Muscle of back (tissue), 3 donors: ENCODE measurements at regions not wholly inside any gene's neighbourhood (a gene's known extent, or its start where the extent isn't known, plus 50 kb on each side); places are given as distances from the start of the nearest gene placed in this dataset.

ENCODE experiments used
- DNase-seq, 3 donors: peaks; one replicate each; pipeline versions ENCODE4 v3.0.0 to v3.0.0-alpha.2; 2013

DNA sequence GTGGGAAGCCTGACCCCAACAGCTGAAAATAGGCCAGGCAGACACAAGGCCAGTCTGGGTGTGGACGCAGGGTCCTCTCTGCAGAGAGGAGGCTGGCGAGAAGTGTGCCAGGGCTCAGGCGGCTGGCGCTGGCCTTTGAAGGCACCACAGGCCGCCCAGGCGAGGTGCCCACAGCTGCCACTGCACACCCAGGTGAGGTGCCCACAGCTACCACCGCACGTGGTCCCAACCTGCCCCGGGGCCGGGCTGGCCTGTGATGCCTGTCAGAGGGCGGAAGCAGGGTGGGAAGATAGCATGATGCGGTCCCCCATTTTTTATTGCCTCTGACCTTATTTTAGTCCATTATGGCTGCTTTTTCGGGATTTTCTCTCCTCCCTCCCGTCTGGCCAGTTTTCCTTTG lies 1303.9 kb downstream of the BRD1 start:
- no peak for DNase-seq

DNA sequence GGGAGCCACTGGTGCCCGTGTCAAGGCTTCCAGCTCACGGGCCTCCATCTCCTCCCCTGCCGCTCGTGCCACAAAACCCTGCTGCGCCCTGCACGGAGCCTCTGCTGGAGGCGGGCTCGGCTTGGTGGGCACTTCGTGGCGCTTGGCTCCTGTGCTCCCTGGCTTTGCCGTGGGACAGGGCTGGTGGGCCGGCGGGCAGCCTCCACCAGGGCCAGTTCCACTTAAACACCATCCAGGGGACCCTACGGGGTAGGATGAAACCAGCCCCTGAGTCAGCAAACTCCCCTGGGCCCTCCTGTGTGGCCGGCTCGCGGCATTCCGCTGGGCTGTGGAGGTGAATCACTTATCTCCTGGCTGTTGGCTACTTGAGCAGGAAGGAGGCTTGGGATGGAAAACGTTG lies 1304.6 kb downstream of the BRD1 start:
- no peak for DNase-seq

DNA sequence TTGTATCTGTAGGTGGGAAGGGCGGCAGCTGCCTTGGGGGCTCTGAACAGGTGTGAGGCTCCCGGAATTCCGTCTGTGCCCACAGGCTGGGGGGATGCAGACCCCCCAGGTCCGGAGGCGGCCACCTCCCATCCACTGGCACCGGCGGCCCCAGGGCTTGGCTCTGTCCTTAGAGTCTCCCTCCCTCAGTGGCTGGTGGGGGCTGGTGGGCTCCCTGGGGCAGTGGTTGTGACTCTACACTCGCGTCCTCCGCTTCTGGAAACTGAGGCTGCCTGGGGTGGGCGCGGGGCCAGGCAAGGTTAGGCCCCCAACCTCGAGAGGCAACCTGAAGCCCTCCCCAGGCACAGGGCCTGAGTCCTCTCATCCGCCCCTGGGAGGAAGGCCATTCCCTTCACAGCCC lies 1305.4 kb downstream of the BRD1 start:
- DNase-seq = no peak

DNA sequence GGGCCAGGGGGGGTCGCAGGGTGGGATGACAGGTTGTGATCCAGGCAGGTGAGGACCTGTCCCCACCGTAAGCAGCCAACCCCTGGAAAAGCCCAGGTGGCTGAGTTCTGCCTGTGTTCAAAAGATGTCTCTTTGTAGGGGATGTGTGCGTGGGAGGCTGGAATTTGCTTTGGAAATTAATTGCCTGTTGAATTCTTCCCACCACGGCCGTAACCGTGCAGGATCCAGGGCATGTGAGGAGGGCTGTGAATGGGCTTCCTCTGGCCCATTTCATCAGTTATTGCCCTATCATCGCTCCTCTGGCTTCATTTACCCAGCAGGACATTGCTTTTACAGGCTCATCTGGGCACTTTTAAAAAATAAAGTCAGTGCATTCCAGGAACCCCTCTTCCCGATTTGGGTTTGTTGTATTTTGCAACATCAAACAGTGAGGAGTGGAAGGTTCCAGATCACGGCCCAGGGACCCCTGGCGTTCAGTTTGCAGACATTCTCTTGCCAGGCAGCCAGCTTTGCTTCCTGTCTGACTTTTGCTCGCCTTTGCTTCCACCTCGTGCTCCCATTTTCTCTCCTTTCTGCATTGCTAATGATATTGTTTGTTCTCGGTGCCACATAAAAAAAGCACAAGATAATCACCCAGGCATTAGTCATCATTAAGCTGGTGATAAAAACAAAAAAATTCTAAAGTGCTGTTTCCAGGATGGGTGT lies 1306.6 kb downstream of the BRD1 start:
- DNase-seq = no peak

DNA sequence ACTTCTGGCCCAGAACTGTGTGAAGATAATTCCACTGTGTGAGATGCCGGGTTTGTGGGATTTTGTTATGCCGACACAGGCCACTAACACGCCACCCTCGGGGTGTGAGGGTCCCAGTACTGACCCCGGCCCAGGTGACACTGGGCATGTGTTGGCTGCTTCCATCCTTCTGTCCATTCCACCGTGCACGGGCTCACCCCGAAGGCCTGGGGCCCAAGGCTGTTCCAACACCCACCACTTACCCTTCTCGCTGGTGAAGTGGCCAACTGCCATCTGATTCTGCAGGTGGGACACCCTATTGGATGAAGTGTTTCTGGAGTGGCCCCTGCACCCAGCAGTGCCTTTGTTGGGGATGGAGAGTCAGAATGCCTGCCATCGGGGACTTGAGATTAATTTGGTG lies 1307.5 kb downstream of the BRD1 start:
- DNase-seq = no peak

DNA sequence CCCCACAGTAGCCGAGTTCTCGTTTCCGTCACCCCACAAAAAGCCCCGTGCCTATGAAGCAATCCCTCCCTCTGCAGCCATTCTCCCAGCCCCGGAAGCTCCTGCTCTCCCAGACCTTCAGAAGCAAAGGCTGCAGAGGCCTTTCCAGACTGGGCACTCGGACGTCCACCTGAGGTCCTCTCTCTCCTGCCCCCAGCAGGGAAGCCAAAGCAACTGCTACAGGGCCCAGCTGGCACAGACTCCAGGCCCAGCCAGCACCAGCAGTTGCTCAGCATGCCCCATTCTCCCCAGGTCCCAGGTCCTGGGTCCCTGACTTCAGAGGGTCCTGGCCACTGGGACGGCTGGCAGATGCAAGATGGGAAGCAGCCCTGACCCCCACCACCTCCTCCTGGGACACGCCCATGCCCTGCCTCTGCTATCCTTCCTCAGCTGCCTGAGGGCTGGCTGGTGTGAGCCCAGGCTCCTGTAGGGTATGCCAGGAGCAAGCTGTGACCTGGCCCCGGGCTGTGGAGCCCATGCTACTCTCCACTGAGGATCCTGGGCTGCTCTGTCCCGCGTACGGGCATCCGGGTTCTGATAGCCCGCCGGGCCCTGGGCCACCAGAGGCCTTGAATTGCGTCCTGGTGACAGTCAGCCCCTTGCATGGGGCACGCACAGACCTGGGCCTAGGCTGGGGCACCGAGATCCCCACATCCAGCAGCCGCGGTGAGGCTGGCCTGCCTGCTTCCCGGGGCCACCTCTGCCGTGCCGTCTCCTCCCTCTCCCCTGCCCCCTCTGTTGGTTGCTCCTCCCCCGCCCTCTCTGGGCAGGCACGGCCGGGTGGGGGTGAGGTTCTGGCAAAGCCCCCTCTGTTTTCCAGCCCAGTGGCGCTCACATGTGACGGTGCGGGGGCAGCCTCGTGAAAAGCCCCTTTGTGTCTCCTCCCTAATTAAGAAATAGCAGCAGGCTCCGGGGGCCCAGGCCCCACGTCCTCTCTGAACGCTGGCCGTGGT lies 1310.3 kb downstream of the BRD1 start:
- no peak for DNase-seq

DNA sequence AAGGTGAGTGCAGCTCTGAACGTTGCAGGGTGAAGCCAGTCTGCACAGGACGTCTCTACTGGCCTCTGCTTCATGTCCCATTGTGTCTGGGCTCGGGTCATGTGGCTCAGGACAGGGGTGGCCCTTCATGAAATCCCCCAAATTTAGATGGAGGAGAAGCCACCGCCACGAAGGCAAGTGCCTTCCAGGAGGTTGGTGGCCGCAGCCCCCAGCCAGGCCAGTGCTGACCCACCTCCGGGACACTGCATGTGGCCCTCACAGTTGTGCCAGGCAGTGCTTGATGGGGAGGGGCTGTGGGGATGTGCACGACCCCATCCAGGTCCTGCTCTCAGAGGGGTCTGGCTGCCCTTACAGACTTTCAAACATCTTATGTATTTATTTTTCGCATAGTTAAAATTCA lies 1311.1 kb downstream of the BRD1 start:
- no peak for DNase-seq

DNA sequence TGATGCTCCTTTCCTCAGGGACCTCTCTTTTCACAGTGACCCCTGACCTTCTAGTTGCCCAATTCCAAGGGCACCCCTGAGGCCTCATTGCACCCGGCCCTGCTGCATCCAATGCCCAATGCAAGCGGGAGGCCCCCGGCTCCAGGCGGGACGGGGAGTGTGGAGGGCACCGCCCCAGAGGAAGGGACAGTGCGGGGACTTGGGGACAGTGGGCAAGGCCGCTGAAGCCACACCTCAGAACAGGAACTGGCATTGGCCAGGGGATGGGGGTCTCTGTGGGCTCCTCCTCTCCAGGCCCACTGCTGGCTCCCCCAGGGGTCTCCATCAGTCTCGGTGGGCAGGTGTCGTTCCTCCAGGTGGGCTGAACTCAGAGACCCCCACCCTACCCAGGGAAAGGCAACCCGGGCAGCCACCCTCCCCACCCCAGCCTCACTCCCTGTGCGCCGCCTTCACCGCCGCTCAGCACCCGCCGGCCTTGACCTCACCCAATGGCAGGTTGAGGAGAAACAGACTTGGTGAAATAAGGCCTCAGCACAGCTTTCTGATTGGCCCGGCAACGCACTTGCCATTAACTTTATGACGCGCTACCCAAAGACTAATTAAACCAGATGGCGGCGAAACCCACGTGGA lies 1312.0 kb downstream of the BRD1 start:
- no peak for DNase-seq

DNA sequence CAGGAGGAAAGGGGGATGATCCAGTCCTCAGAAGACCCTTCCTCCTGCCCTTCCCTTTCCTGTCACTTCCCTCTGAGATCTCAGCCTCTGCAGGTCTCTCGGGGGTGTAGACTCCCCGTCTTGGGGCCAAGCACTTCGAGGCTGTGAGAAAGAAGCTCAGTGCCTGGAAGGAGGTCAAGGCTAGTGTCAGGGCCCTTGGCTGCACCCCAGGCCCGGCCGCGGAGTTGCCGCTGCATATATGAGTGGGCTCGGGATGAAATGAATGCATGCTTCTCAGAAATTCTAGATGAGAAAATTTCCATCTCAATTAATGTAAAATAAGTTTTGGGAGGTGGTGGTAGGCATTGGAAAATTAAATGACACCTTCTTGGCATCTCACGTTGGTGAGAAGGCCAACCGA lies 1313.7 kb downstream of the BRD1 start:
- no peak for DNase-seq

DNA sequence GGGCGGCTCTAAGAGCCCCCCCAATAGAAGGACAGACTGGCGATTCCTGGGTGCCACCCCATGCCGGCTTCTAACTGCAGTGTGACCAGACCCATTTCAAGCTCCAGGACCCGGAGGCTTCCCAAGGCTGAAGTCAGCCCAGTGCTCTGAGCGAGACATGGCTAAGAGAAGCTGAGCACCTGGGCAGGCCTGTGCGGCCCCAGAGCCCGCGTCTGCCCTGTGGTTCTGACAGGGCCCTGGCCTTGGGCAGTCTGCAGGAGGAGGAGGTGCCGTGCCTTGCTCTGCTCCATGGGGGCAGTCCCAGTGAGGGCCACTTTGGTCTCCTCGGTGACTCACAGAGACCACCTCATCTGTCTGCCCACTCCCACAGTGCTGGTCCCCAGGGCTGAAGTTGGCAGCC lies 1314.2 kb downstream of the BRD1 start:
- no peak for DNase-seq

DNA sequence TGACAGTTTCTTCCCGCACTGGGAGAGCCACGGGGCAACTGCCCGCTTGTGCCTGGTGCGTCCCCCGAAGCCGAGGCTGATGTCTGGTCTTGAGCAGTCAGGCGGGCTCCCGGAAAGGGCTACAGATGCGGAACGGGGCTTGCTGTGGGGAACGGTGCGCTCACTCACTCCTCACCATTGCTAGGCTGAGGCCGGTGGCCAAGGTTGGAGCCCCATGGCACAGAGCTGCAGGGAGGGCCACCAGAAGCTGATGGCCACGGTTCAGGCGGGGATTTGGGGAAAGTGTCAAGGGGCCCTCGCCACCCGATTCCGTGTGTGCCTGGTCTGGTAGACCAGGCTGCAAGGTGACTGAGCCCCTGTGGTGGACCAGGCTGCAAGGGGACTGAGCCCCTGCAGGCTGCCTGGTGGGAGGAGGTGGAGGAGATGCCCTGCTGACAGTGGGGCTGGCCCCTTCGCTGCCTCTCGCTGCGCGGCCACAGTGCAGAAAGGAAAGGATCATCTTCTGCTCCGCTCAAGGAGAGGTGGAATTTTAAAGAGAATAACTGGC lies 1315.8 kb downstream of the BRD1 start:
- no peak for DNase-seq

DNA sequence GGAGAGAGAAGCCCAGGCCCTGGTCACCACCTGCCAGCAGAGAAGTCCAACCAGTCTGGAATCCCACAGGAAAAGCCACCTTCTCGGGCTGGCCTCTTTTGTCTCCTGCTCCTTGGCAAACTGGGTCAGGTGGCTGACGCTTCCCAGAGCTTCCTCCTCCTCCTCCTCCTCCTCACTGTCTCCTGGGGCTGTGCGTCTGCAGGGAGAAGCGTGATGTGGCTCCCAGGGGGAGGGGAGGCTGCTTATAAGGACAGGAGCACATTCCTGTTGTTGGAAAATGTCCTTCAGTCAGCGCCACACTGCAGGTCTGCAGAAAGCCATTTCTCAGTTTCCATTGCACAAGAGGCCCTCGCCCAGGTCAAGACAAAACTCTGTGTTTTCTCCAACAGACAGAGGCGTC lies 1316.5 kb downstream of the BRD1 start:
- no peak for DNase-seq

DNA sequence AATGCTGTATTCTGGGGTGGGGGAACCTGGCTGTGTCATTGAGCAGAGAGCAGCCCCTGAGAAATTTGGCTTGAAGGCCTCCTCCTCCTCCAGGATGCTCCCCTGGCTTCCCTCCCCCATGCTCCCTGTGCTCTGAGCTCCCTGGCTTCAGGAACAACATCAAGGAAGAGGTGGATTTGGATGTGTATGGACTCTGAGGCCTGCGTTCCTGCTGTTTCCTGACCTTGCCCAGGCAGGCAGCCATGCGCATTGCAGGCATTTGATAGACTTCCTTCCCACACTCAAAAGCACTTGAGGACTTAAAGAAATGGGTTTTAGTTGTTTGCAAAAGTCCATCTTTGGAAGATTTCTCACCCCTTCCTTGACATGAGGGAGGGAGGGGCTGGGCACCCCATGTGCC lies 1317.1 kb downstream of the BRD1 start:
- no peak for DNase-seq

DNA sequence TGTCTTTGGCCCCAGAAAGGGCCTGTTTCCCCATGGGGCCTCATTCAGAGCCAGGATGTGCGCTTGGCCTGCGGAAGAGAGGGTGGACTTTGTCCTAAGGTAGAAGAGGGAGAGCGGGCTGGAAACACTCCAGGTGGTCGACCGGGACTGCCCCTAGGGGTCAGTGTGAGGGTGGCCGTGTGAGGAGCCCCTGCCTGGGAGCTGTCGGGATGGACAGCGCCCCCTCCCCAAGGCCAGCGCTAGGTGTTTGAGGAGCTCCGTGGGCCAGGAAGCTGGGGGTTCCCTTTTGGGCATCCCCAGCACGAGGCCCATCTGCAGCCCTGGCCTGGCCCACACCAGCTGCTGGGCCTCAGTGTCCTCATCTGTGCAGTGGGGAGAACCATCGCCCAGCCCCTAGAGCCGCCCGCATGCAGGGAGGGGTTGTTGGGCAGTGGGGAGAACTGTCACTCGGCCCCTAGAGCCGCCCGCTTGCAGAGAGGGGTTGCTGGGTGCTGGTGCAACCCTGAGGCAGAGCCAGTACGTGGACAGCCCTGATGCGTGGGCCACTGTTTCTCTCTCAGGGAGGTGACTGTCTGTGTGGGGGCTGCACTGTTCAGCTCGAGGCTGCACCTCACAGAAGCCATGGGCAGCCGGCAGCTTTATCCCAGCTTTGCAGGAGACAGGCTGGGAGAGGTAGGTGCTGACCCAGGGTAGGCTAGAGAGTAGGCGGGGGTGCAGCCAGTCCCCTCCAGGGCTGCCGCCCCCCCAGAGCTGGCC lies 1319.9 kb downstream of the BRD1 start:
- no peak for DNase-seq

DNA sequence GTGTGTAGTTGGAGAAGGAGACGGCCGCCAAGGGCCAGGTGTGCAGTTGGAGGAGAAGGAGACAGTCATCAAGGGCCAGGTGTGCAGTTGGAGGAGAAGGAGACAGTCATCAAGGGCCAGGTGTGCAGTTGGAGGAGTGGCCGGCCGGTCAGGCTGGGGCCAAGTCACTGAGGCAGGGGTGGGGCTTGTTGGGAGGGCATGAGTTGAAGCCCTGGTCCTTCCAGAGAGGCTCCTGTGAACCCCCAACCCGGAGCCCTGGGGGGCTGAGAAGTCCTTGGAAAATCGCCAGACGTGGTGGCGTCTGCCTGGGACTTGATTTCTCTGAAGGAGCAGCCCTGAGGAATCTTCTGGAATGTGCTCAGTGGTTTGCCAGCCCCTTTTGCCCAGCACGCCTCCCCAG lies 1320.5 kb downstream of the BRD1 start:
- no peak for DNase-seq

DNA sequence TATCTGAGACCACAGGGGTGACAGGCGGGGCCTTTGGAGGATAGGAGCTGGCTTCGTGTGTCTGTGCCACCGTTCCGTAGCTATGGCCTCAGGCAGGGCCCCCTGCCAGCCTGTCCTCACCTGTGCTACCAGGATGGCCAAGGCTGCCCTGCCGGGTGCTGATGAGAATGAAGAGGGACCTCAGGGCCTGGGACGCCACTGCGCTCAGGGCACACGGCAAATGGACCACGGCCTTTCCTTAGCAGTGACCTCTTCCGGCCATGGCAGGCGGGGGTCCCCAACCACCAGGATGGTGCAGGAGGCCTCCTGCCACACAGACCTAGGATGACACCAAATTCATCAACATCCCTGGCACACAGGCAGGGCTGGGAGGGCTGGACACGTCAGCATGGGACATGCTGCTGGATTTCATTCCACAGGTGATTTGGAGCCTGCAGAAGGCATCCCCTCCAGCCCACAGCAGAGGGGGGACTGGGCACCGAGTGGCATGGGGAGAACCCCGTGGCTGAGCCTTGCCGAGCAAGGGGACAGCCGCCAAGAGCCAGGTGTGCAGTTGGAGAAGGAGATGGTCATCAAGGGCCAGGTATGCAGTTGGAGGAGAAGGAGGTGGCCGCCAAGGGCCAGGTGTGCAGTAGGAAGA lies 1321.0 kb downstream of the BRD1 start:
- no peak for DNase-seq

DNA sequence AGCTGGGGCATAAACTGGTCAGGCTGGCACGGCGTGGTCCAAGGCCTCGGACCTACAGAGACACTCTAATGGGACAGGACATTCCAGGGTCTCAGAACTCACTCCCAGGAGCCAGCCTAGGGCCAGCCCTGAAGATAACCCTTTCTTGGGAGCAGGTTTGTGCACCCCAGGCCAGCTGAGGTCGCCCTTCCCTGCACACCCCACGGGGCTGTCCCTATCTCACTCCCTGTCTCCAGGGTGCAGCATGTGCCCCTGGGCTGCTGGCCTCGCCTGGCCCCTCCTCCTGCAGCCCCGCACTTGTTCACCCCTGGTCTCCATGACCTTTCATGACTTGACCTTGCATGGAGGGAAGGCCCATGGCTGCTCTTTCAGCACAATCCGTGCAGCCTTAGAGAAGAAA lies 1321.8 kb downstream of the BRD1 start:
- DNase-seq = no peak

DNA sequence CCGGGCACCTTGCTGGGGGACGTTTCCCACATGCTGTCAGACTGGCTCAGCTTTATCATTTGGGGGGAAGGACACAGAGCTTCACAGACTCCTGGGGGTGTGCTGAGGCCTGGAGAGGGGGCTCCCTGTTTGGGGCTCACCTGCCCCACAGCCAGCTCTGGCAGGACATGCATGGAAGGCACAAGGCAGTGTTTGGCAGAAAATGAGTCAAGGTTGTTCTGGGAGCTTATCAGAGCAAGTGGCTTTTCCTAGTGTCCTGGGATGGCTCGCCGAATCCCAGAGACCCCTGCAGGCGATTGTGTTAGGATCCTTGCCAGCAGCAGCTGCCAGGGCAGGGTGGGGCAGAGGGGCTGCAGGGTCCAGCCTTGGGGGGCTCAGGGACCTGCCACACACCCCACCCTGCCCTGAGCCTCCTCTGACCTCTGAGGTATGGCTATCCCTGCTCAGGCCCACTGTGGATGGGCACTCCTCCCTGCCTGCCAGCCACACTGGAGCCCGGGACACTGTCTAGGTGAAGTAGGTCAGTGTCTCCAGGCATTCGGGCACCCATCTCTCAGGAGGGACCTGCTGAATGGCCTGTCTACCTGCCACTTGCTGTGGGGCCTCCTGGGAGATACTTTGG lies 1323.0 kb downstream of the BRD1 start:
- DNase-seq = no peak

DNA sequence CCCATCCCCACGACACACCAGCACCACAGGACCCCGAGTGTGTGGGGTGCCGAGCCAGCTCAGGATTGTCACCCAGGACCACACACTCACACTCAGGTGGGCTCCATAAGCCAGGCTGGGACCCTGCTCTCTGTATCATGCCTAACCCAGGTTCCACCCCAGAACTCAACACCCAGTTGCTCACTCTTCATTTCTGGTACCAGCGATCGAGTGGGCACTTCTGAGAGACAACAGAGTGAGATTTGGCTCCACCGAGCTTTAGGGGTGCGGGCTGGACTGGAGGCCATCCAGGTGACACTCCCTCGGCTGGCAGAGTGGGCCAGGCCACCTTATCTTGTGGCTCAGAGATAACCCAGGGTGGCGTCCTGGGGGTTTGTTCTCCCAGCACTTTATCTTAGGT lies 1323.8 kb downstream of the BRD1 start:
- DNase-seq = no peak

DNA sequence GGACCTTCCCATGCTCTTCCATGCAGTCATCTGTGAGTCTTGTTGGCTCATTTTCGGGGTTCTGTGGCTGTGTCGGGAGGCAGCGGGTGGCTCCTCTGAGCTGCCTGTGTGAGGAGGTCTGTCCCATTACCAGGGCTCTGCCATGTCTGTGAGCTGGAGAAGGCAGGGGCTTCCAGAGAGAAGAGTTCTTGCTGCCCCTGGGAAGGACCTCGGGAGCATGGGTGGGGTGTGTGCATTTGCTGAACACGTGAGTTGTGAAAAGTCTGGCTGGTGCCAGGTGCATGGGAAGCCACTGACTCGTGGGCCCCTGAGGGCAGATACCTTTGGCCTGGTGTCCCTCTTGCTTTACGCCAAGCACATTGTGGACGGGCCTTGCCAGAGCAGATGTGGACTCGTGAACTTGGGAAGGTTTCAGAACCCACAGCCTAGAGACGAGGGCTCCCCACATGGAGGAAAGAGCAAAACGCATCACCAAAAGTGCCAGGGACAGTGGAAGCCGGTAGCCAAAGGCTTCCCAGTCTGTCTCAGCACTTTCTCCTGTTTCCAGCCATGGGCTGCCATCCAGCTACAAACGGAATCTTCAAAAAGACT lies 1324.5 kb downstream of the BRD1 start:
- no peak for DNase-seq
